ENCODE measurements at regions not wholly inside any gene's neighbourhood (a gene's known extent, or its start where the extent isn't known, plus 50 kb on each side); places are given as distances from the start of the nearest gene placed in this dataset.

DNA sequence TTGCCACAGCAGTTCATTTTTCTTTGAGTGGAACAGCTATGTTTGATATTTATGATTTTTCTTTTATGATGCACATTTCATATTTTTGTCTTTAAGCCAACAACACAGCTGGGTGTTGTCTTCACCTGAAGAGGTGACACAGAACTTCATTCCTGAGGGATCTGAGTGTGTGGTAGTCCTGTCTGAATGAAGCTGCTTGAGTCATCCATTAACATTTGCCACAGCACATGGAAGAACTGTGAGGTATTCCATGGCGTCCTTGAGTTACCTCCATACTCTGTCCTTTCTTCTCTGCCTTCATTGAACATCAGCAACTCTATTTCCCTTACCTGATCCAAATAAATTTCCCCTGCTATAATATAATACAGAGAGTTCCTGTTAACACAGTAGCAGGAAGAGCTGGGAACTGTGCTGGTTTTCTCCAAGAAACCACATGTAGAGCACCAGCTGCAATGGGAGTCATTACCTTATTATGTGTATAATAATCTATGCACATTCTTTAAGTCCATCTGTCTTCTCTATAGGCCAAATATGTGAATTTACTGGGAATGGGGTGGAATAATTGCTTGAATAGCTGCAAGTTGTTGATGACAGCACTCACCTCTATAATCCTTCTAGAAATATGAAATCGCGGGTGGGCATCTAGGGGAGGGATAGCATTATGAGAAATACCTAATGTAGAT, 72.4 kb upstream of the TAC1 start:
- DNase-seq = no peak

DNA sequence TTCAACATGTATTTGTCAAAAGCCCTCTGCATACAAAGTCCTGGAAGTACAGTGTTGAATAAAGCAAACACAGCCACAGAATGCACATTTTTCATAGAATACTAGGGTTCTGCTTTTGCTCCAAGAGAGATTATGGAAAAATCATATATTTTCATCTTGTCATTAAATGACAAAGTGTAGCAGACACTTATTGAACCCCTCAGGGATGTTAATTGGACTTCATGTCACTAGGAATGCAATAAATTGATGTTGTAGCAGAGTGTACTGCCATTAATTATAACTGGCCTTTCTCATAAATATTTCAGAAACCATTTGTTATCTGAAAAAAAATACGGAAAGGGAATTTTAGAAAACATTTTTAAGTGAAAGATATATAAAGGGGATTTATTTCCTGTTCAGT, 64.5 kb upstream of the TAC1 start:
- DNase-seq = no peak

DNA sequence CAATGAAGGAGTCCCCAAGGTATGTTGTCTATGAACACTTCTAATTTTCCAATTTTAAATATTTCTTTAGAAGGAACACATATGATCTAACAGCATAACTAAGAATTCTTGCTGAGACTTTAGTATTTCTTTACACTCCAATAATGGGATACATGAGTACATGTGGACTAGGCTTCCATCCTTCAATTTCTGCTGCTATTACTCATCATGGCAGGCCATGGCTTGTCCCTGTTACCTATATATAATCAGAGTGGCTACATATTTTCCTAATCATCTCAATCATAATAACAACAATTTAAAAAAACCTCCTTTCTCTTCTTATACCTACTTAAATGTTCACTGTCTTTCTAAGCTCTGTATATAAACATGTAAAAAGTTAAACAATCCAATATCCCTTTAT, 60.3 kb upstream of the TAC1 start:
- no peak for DNase-seq

DNA sequence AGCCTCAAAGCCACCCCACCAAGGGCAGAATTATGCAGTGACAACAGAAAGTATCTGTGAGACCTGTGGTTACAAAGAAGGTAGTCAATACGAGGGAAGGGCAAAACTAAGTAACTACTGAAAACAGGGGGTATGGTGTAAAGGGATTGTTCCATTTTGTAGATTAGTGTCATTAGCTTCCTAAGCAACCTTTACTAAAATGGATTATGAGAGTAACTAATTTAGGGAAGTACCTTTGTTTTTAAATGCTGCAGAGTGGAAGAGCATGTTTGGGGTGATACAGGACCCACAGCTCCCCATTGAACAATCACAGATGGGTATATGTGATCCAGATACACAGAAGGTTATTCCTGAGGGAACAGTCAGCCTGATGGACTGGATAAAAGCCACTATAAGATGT, 51.3 kb upstream of the TAC1 start:
- DNase-seq = no peak

All from NCI-H226 (cell line).